Stimulated activated CD8-positive, alpha-beta memory T cell treated with anti-CD3 and anti-CD28 coated beads, Interleukin-12 subunit alpha, Interleukin-12 subunit beta, amount 100 ng/mL, for 1 hour (primary cell): ENCODE measurements at regions not wholly inside any gene's neighbourhood (a gene's known extent, or its start where the extent isn't known, plus 50 kb on each side); places are given as distances from the start of the nearest gene placed in this dataset.

Source experiments
- DNase-seq: peaks from one replicate; pipeline ENCODE4 v3.0.0-alpha.2; 2020; ENCODE audit warnings: low read depth

GRCh38 chr13:91086936-91087716, 260.4 kb upstream of the MIR17HG start:
- no peak for DNase-seq

GRCh38 chr13:91097269-91097668, 250.2 kb upstream of the MIR17HG start:
- DNase-seq = no peak

- DNase-seq = no peak
These were observed 247.6 kb upstream of the MIR17HG start for GRCh38 chr13:91099877-91100276.

DNA sequence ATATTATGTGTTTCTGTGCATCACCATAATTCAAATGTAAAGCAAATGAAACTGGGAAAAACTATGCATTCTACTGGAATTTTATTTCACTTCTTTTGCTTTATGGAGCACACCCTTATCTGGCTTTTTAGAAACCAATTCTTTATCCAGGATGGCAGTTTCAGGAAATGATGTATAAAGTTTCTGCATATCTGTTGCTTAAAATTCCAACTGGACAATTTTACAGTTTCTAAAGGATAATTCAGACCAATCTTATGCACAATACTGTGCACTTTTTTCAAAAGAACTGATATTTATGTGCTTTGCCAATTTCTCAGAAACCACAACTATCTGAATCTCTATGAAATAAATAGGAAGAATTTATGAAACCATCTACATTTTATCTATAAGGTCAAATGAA, 246.5 kb upstream of the MIR17HG start:
- no peak for DNase-seq

DNA sequence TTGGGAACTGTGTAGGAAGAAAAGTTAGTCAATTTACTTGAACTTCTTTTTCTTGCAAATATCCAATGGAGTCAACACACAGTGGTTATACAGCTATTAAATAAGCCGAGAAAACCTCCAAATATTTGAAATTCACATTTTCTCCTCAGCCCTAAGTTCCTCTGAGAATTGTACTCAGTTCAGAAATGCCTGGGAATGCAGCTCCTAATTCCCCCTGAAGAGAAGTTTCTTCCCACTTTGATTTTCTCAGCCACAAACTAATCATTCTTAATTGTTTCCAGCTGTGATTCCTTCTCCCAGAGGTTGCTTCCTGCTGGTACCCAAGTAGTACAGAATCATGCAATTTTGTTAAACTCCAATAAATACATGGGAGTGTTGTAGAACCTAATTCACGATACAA, 246.1 kb upstream of the MIR17HG start:
- DNase-seq = no peak

DNA sequence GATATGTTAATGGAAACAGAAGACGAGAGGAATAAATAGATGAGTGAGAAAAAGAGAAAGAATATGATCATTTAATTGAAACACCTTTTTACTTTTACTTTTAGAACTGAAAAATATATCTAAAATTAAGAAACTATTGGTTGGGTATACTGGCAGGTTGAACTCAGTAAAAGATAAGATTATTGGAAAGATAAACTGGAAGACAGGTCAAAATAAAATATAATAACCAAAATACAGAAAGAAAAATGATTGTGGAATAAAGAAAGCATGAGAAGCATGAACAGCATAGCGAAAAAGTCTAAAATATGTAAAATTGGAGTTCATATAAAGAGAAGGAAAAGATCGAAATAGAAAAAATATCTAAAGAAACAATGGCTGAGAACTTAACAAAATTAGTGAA, 242.2 kb upstream of the MIR17HG start:
- no peak for DNase-seq

DNA sequence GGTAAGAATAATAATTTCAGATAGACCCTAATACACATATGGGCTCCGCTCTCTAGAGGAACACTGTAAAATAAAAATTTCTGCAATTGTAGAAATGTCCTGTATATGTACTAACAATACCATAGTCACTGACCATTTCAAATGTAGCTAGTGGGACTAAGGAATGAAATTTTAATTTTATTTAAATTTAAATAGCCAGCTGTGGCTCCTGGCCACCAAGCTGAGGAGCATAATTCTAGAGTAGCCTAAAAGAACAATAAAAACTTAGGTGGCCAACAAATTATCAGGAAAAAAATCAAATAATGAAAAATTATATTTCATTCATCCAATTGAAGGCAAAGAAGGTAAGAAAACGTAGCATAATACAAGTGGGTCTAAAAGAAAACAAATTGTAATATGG, 240.9 kb upstream of the MIR17HG start:
- DNase-seq = no peak

GRCh38 chr13:91108315-91108714, 239.2 kb upstream of the MIR17HG start:
- DNase-seq = no peak

DNA sequence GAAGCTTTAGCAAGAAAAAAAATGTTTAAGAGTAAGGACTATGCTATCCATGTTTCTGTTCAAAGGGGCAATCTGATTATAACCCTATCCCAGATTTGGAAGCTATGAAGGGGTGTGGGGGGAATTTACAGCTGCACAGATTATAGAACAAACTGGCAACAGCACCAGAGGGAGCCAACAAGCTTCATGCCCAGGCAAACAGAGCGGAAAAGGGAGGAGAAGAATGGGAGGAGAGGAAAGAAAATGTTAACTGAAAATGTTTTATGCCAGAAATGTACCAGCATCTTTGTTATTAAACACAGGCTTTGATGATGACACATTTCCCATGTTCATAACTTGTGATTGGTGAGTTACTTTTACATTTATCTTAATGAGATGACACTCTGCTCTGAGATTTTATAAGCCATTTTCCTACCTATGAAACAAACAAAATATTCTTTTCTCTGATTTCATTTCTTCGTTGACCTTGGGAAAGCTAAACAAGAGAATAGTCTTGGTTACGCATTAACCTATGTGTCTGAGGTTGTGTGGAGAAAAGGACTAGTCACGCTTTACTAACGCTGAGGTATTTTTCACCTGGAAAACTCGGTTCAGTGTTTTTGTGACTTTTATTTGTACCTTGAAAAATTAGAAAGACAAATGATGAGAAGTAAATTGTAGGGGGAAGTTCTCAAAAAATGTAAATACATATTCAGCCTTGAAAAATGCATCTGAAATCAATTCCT, 235.8 kb upstream of the MIR17HG start:
- no peak for DNase-seq

- no peak for DNase-seq
These were observed 235.1 kb upstream of the MIR17HG start for GRCh38 chr13:91112201-91112923.

- DNase-seq = no peak
These were observed 234.6 kb upstream of the MIR17HG start for GRCh38 chr13:91112924-91113277.

GRCh38 chr13:91115776-91116175, 231.7 kb upstream of the MIR17HG start:
- no peak for DNase-seq

GRCh38 chr13:91117351-91117750, 230.1 kb upstream of the MIR17HG start:
- DNase-seq = no peak

DNA sequence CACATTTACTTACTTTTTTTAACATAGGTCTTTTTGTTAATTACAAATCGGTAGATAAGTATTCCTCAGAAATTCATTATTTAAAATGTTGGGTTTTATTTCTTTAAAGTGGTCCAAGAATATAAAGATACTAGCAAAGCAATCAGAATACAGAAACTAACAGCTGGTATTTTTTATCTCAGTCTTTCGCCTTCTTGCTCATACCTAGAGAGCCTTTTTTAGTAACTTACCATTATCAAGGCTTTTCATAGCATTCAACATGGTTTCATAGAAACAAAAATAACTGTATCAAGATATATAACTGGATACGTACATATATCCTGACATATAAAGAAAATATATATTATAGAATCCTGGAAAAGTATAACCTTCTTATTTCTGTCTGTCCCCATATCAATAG, 227.8 kb upstream of the MIR17HG start:
- DNase-seq = no peak

DNA sequence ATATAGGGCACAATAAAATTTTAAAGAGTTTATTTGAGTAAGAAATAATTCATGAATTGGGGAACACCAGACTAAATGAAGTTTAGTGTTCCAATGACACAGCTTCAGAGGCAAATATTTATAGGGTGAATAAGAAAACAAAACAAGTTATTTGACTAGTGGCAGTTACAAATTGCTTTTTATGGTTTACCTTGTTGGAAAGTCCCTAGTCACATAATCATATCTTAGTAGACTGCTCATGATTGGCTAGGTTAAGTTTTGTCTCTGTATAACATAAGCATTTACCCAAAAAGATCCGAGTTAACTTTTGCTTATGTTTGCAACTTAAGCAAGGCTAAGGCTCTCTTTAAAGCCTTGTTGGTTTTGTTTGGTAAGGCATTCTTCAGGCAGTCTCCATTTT, 224.7 kb upstream of the MIR17HG start:
- DNase-seq = no peak

- DNase-seq = no peak
These were observed 223.9 kb upstream of the MIR17HG start for GRCh38 chr13:91123456-91124127.

DNA sequence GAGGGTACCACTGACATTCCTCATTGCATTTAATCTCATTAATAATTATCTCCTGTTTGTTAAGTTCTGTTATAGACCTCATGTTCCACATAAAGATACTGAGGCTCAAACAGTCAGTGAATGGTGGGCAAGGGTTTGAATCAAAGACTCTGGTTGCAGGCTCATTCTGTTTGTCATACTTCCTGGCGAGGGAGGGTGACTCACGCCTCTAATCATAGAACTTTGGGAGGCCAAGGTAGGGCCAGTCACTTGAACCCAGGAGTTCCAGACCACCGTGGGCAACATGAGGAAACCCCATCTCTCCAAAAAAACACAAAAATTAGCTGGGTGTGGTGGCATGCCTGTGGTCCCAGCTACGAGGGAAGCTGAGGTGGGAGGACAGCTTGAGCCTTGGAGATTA, 220.7 kb upstream of the MIR17HG start:
- DNase-seq = no peak

GRCh38 chr13:91127995-91128394, 219.5 kb upstream of the MIR17HG start:
- no peak for DNase-seq

DNA sequence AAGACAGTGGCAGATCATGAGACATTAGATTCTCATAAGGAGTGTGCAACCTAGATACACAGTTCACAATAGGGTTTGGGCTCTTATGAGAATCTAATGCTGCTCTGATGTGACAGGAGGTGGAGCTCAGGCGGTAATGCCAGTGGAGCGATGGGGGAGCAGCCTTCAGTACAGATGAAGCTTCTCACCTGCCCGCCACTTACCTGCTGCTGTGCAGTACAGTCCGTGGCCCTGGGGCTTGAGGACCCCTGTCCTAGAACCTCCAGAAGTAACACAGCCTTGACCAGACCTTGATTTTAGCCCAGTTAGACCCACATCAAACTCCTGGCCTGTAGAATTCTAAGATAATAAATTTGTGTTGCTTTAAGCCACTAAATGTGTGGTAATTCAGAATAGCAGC, 215.1 kb upstream of the MIR17HG start:
- DNase-seq = no peak

DNA sequence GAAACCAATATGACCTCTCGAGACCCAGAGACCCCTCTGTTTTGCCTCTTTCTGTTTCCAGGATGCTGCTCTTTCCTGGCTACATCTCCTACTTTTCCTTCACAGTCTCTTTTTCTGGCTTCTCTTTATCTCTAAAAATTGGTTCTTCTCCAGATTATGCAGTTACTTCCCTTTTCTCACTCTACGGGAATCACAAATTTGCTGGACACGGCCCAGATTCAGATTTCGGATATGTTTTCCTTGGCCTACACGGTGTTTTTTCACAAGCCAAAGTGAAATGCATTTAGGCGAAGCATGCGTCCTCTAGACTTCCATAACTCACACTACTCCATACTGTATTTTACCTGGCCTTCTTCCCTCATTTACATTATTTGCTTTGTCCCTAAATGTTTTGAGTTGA, 214.7 kb upstream of the MIR17HG start:
- no peak for DNase-seq

DNA sequence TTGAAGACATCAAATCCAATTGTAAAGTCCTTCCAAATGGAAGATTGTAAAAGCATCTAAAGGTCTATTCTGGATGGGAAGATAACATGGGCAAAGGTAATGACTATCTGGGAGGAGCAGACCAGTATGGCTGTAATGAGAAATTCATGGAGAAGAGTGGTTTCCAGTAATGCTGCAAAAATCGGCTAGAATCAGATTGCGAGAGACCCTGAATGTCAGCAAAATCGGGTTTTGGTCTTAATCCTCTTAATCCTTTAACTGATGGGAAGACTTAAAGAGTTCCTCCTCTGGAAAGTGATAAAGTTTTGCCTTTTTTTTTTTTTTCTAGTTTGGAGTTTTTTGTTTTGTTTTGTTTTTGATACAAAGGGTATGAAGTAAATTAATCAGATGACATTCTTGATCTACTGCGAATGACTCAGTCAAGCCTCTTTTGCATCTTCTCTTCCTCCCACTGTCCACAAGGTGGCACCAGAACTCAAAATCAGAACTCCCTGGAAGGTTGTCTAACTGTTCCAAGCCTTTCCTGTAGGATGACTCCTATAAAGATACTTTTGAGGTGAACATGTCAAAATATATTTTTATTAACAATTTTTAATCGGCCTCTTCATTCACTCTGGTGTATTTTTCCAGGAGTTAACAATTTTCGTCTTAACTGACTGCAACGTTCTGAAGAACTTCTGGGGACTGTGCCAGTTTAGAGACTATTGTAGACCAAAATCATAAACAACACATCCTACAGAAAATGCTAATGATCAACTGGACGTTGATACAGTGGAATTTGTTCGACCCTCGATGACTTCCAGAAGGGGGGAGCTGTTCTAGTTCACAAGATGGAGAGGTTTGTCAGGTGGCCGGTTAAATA, 213.3 kb upstream of the MIR17HG start:
- no peak for DNase-seq

GRCh38 chr13:91134803-91135184, 212.7 kb upstream of the MIR17HG start:
- no peak for DNase-seq
